ENCODE measurements at regions not wholly inside any gene's neighbourhood (a gene's known extent, or its start where the extent isn't known, plus 50 kb on each side); places are given as distances from the start of the nearest gene placed in this dataset.
"Not testable (repeated sequence)": the region's sequence is repeated elsewhere in the genome, so short reads cannot be mapped to it uniquely, and the experiment has no call there.

GRCh38 chr11:46223252-46223513 is 54.3 kb upstream of the CREB3L1 start:
- DNase-seq (ENCODE audit: low spot score) (no peak), FAIRE-seq (no peak)

GRCh38 chr11:46222490-46223251 is 54.8 kb upstream of the CREB3L1 start:
- no peak for DNase-seq (ENCODE audit: low spot score)
- no peak for FAIRE-seq

- FAIRE-seq, result no peak
- no peak for DNase-seq (ENCODE audit: low spot score)
Observed at GRCh38 chr11:46220313-46220712, 57.1 kb upstream of the CREB3L1 start.

GRCh38 chr11:46216765-46217089 is 60.7 kb upstream of the CREB3L1 start:
- no peak for FAIRE-seq
- DNase-seq (ENCODE audit: low spot score), result no peak

GRCh38 chr11:46216019-46216764 is 61.3 kb upstream of the CREB3L1 start:
- DNase-seq (ENCODE audit: low spot score) (no peak), FAIRE-seq (no peak)

DNA sequence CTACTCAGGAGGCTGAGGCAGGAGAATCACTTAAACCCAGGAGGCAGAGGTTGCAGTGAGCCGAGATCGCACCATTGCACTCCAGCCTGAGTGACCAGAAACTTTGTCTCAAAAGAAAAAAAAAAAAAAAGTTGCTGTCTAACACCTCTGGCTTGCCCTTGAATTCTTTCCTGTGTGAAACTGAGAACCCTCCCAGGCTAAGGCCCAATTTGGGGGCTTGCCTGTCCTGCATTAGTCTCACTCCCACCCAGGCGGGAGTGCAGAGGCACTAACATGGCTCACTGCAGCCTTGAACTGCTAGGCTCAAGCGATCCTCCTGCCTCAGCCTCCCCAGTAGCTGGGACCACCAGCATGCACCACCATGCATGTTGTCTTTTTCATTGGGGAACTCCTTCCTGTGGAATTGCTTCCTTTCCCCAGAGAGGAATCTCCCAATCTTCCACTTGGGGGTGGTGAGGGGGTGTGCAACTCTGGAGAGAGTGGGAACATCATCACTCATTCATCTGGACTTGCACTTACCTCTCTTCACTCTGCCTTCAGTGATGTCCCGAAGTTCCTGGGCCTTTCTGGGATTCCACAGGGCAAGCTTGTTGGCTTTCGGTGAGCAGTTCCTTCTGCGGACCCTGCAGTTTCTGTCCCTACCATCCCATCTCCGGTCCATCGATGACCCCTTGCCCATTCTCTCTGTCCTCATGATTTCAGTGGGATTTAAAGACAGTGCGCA is 62.1 kb upstream of the CREB3L1 start:
- DNase-seq (ENCODE audit: low spot score) (no peak), FAIRE-seq (no peak)

DNA sequence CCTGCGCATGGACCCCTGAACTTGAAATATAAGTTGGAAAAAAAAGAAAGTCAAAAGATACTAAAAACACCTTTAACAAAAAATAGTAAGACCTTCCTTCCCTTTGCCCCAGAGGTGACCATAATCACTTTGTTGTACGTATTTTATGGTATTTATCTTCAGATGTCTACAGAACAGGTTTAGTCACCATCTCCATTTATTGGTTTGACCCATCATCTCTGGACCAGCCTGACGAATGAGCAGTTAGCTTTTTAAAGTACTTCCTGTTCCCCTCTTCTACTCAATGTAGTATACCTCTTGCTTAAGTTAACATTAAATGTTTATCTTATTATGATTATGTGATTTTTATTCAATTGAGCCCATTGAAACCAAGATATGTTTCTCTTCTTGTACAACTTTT is 64.7 kb upstream of the CREB3L1 start:
- no peak for DNase-seq (ENCODE audit: low spot score)
- no peak for FAIRE-seq

- no peak for FAIRE-seq
- DNase-seq (ENCODE audit: low spot score), result no peak
Observed at GRCh38 chr11:46210856-46211255, 66.6 kb upstream of the CREB3L1 start.

GRCh38 chr11:46210133-46210636 is 67.3 kb upstream of the CREB3L1 start:
- no peak for FAIRE-seq
- peak; percentile 68 for DNase-seq (ENCODE audit: low spot score)

GRCh38 chr11:46209624-46210023 is 67.8 kb upstream of the CREB3L1 start:
- not testable (repeated sequence) for FAIRE-seq; DNase-seq (ENCODE audit: low spot score)

- DNase-seq (ENCODE audit: low spot score) (no peak), FAIRE-seq (no peak)
Observed at GRCh38 chr11:46208803-46209202, 68.7 kb upstream of the CREB3L1 start.

DNA sequence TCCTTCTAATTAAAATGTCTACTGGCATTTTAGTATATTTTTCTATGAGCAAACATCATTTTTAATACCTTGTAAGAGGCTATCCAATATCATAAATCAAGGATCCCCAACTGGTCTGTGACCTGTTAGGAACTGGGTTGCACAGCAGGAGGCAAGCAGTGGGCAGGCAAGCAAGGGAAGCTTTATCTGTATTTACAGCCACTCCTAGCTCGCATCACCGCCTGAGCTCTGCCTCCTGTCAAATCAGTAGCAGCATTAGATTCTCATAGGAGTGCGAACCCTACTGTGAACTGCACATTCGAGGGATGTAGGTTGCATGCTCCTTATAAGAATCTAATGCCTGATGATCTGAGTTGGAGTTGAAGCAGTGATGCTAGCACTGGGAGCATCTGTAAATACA is 70.2 kb upstream of the CREB3L1 start:
- no peak for FAIRE-seq
- DNase-seq (ENCODE audit: low spot score), result no peak

DNA sequence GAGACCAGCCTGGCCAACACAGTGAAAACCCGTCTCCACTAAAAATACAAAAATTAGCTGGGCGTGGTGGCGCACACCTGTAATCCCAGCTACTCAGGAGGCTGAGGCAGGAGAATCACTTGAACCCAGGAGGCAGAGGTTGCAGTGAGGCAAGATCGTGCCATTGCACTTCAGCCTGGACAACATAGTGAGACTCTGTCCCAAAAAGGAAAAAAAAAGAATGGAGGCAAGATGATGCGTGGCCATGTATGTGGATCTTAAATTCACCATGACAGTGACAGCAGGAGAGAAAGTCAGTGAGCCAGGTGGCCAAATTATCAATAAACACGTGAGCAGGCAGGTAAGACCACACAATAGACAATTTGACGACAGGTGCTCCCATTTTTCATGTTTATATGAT is 73.0 kb upstream of the CREB3L1 start:
- not testable (repeated sequence) for FAIRE-seq; DNase-seq (ENCODE audit: low spot score)

DNA sequence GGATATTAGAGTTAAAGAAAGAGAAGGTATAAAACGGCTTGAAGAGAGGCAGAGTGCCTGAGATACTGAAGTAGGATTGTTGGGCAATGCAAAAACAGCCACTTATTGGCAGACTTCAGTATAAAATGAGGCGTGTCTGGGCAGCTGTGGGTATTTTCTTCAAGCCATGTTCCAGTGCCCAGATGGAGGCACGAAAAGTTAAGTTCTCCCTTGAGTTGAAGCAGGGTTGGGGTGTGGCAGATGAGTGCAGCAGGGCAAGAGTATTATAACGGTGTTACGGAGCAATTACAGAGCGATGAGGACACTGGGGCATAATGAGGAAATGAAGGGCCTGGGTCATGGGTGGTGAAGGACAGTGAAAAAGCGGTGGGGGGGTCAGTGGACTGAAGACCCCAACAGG is 73.7 kb upstream of the CREB3L1 start:
- no peak for FAIRE-seq

GRCh38 chr11:46202696-46203391 is 74.6 kb upstream of the CREB3L1 start:
- no peak for FAIRE-seq
- DNase-seq (ENCODE audit: low spot score), result no peak

More for the DNA sequence above, 73.7 kb upstream of the CREB3L1 start:
- no peak for DNase-seq (ENCODE audit: low spot score)

DNA sequence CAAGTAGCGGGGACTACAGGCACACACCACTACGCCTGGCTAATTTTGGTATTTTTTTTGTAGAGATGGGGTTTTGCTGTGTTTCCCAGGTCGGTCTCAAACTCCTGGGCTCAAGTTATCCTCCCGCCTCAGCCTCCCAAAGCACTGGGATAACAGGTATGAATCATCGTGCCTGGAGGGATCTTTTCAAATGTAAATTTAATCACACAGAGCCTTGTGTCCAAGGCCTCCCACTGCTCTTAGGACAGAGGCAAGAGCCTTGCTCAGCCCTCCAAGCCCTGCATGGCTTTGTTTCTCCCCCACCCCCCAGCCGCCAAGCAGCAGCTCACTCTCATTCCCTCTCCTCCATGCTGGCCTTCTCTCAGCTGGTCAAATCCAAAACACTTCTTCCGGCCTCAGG is 75.3 kb upstream of the CREB3L1 start:
- no peak for DNase-seq (ENCODE audit: low spot score)
- FAIRE-seq, result no peak

DNA sequence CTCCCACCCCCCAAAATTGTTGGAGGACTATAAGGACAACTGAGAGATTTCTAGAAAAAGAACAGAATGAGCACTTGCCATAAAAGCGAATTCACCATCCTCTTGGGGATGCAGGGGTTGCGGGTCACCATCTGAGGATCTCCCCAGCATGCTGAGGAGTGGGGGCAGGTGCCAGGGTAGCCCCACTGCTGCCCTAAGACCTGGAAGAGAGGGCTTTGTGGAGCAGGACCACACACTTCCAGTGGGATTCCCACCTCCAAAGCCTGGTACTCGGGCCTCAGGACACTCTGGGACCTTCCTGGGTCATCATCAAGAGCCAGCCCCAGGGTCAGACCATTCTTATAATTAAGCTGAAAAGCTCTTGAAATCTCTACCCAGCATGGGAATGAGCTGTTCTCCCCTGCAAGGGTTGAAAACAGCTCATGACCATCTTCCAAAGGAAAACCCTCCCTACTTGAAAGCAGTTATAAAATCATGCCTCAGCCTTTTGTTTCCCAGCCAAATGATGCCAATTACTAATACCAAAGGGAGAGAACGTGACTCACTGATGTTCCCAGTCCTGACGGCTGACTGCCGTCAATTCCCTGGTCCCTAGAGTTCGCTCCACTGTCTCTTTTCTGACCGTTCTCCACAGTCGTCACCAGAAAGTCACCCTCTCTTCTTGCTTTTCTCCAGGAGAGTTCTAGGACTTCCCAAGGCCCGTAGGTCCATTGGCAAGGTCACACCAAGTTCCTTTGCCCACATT is 76.8 kb upstream of the CREB3L1 start:
- no peak for FAIRE-seq
- DNase-seq (ENCODE audit: low spot score), result no peak

- FAIRE-seq, result no peak
Observed at GRCh38 chr11:46198245-46199240, 77.3 kb upstream of the PHF21A start.

DNA sequence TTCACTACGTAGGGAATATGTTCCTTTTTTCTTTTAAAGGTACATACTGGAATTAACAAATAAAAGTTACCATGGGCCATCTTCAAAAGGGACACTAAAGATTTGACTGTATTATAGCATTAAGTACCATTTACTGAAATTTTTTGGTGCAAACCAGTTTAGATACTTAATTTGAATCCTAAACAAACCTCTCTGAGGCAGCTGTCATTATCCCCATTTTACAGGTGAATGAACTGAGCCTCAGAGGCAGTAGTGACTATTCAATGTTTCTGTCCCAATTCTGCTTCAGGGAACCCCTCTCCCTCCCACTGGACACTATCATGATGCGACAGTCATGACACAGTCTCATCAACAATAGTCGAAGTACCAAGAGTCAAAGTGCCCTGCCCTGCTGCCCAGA is 76.2 kb upstream of the PHF21A start:
- FAIRE-seq, result no peak

More at GRCh38 chr11:46198245-46199240, 77.3 kb upstream of the PHF21A start:
- DNase-seq (ENCODE audit: low spot score), result no peak

DNA sequence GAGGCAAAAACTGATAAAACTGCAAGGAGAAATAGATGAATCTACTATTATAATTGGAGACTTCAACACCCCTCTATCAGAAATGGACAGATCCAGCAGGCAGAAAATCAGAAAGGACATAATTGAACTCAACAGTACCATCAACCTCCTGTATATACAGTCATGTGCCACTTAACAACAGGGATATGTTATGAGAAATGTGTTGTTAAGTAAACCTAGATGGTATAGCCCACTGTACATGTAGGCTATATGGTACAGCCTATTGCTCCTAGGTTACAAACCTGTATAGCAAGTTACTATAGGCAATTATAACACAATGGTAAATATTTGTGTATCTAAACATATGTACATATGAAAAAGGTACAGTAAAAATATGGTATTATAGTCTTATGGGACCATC is 66.8 kb upstream of the PHF21A start:
- FAIRE-seq, result no peak
- DNase-seq (ENCODE audit: low spot score), result no peak

More for the DNA sequence above, 76.2 kb upstream of the PHF21A start:
- DNase-seq (ENCODE audit: low spot score), result no peak

All from urothelium cell line (cell line).